Breast epithelium (tissue), 4 donors: ENCODE measurements at regions not wholly inside any gene's neighbourhood (a gene's known extent, or its start where the extent isn't known, plus 50 kb on each side); places are given as distances from the start of the nearest gene placed in this dataset.

Source experiments
- DNase-seq, 2 donors: peaks; one replicate each; pipeline ENCODE4 v3.0.0-alpha.2; 2019; ENCODE audit warnings: low spot score in 2 of 2
- H3K27ac ChIP-seq, 2 donors: fragments of 200-600 bp; sonication (generic) in 1 of 2; one replicate each; pipeline ENCODE4 v1.5.1; 2016 to 2019; ENCODE audit warnings: mild to moderate bottlenecking in 1 of 2
- H3K27me3 ChIP-seq, 2 donors: fragments of 200-600 bp; sonication (generic) in 1 of 2; one replicate each; pipeline versions ENCODE4 v1.5.1 to v1.6.0; 2017 to 2019; ENCODE audit warnings: control low read depth in 1 of 2, mild to moderate bottlenecking in 1 of 2
- H3K36me3 ChIP-seq: fragments of 200-600 bp; one replicate; pipeline ENCODE4 v1.5.1; 2019
- H3K4me1 ChIP-seq, 2 donors: fragments of 200-600 bp; sonication (generic); one replicate each; pipeline ENCODE4 v1.5.1; 2016 to 2019; ENCODE audit warnings: control low read depth in 1 of 2
- H3K4me3 ChIP-seq, 3 donors: fragments of 200-600 bp; sonication (generic); 1 replicate in 2 of 3; 2 replicates in 1 of 3; pipeline ENCODE4 v1.5.1; 2016 to 2019; ENCODE audit warnings: mild to moderate bottlenecking in 3 of 3, moderate library complexity in 2 of 3
- H3K9me3 ChIP-seq, 2 donors: fragments of 200-600 bp; sonication (generic) in 1 of 2; one replicate each; pipeline ENCODE4 v1.5.1; 2016 to 2019; ENCODE audit warnings: control low read depth in 1 of 2
- POLR2A ChIP-seq: fragments of 450-650 bp; IDR thresholded peaks from one replicate; pipeline ENCODE4 v1.6.1; 2016; ENCODE audit warnings: antibody characterized with exemption, mild to moderate bottlenecking, moderate library complexity
- POLR2AphosphoS5 ChIP-seq, 3 donors: sonication (generic); formaldehyde crosslinking; IDR thresholded peaks; one replicate each; pipeline ENCODE4 v1.6.1; 2017; ENCODE audit warnings: antibody characterized with exemption in 3 of 3
- intact Hi-C: fragments of 100-400 bp; cut with DNase I; formaldehyde crosslinking; loops from one replicate; pipeline ENCODE4 v1.15.1; 2023; ENCODE audit warnings: low total_unique reads
- TF ChIP-seq, protein P1 (sequence below), 3 donors: fragments of 450-650 bp; IDR thresholded peaks; one replicate each; pipeline ENCODE4 v1.5.1; 2016 to 2017; ENCODE audit warnings: antibody characterized with exemption in 3 of 3, mild to moderate bottlenecking in 3 of 3, moderate library complexity in 3 of 3

DNA sequence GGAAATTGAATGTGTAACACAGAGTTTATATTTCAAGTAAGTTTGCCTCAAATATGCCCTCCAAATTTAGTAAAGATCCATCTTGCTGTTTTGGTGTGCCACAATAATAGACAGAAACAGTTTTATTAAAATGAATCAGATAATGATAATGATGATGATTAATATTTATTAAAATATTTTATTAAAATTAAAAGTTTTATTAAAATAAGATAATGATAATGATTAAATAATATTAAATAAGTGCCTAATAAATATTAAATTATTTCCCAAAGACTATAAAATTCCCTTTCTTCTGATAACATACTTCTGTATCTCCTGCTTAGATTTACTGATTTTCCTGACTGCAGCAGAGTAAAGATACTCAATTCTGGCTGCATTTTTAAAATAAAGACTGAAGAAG, 134.5 kb downstream of the PRDM13 start:
- no peak for DNase-seq
- Histone ChIP-seq H3K4me1 (no peaks in the 10 kb centered on the region), H3K4me3 (no peak overlapping the region), H3K27ac (no peak overlapping the region), H3K27me3 (peaks cover 0 to 19% of the 10 kb centered on the region in 2 donors), H3K9me3 (no peaks in the 10 kb centered on the region), H3K36me3 (no peaks in the 10 kb centered on the region)
- TF ChIP-seq POLR2AphosphoS5 (IDR thresholded peaks at IDR 0.05) (no peak), POLR2A (no peak)
- TF ChIP-seq, protein P1, sequence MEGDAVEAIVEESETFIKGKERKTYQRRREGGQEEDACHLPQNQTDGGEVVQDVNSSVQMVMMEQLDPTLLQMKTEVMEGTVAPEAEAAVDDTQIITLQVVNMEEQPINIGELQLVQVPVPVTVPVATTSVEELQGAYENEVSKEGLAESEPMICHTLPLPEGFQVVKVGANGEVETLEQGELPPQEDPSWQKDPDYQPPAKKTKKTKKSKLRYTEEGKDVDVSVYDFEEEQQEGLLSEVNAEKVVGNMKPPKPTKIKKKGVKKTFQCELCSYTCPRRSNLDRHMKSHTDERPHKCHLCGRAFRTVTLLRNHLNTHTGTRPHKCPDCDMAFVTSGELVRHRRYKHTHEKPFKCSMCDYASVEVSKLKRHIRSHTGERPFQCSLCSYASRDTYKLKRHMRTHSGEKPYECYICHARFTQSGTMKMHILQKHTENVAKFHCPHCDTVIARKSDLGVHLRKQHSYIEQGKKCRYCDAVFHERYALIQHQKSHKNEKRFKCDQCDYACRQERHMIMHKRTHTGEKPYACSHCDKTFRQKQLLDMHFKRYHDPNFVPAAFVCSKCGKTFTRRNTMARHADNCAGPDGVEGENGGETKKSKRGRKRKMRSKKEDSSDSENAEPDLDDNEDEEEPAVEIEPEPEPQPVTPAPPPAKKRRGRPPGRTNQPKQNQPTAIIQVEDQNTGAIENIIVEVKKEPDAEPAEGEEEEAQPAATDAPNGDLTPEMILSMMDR (IDR thresholded peaks at IDR 0.05): no peak
- intact Hi-C loops: no loop called here

DNA sequence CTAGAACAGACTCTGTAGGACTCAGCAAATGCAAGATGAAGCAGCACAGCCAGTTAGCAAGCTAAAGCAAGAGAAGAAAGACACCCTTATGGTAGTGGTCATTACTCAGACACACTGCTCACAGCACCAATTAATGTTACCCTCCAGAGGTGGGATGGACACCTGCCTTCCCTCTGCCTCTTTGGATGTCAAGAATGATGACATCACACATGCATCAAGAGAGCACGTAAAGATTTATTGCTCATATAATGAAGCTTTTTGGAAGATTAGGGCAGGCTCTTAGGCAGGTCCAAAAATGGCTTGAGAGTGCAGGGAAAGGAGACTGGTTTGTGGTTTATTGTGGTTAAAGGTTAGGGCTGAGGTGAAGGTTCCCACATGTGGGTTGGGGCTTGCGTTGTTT, 137.0 kb downstream of the PRDM13 start:
- intact Hi-C loops: no loop called here

DNA sequence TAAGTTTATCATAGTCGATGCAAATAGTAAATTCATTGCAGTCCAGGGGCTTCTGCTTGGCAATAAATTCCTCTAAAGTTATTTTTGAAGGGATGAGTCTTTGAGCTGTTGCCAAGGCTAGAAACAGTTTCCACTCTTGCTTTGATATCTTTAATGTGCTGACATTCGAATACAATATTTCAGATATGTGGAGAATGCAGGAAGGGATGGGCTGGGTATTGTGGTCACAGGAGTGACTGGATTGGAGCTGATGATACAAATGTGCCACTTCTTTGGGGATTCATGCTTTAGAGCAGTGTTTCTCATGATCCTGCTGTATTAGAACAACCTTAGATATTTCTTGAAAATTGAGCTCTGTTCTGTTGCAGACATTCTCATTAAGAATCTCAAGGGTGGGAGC, 139.0 kb downstream of the PRDM13 start:
- TF ChIP-seq POLR2A (no peak), POLR2AphosphoS5 (IDR thresholded peaks at IDR 0.05) (no peak)
- TF ChIP-seq, protein P1 (IDR thresholded peaks at IDR 0.05): no peak
- no peaks in the 10 kb centered on the region for H3K4me1 ChIP-seq
- H3K4me3 ChIP-seq: no peak overlapping the region
- no peak for DNase-seq
- H3K9me3 ChIP-seq: no peaks in the 10 kb centered on the region
- H3K27me3 ChIP-seq: no peaks in the 10 kb centered on the region
- no peaks in the 10 kb centered on the region for H3K36me3 ChIP-seq
- no peak overlapping the region for H3K27ac ChIP-seq
- intact Hi-C loops: no loop called here

More for the DNA sequence above, 137.0 kb downstream of the PRDM13 start:
- peaks cover 0 to 17% of the 10 kb centered on the region in 2 donors for H3K27me3 ChIP-seq
- H3K27ac ChIP-seq: no peak overlapping the region
- no peaks in the 10 kb centered on the region for H3K36me3 ChIP-seq
- no peaks in the 10 kb centered on the region for H3K9me3 ChIP-seq
- DNase-seq: no peak
- no peaks in the 10 kb centered on the region for H3K4me1 ChIP-seq
- no peak overlapping the region for H3K4me3 ChIP-seq
- TF ChIP-seq, protein P1 (IDR thresholded peaks at IDR 0.05): no peak
- no peak for TF ChIP-seq POLR2AphosphoS5 (IDR thresholded peaks at IDR 0.05)
- TF ChIP-seq POLR2A: no peak

DNA sequence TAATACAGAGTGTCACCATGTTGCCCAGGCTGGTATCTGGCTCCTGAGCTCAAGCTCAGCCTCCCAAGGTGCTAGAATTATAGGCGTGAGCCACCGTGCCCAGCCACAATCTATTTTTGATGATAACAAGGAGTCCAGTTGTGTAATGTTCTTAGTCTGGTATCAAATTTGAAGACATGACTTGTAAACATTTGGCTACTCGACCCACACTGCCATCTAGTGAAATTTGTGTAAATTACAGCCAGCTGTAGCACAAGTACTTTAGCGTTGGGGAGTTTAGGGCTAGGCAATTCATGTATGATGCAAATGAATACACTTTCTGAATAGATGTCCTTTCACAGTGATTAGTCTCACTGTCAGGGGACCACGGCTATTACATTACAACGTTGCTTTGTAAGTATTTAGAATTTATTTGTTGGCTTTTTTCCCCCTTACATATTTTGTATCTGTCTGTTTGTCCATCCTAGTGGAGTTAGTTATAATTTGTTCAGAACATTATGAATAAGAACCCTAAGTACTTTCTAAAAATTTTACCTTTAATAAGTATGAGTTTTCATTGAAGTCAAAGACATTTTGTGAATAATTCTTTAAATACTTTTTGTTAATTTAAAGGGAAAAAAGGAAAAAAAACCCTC, 139.7 kb downstream of the PRDM13 start:
- no peak overlapping the region for H3K27ac ChIP-seq
- TF ChIP-seq, protein P1 (IDR thresholded peaks at IDR 0.05): peak; percentile 65 to 73 (median 68)
- no peak for TF ChIP-seq POLR2A
- DNase-seq: peak in 1 of 2 donors; percentile 34
- intact Hi-C loops: no loop called here
- no peak overlapping the region for H3K4me3 ChIP-seq
- no peaks in the 10 kb centered on the region for H3K9me3 ChIP-seq
- no peaks in the 10 kb centered on the region for H3K27me3 ChIP-seq
- no peaks in the 10 kb centered on the region for H3K4me1 ChIP-seq
- no peaks in the 10 kb centered on the region for H3K36me3 ChIP-seq

DNA sequence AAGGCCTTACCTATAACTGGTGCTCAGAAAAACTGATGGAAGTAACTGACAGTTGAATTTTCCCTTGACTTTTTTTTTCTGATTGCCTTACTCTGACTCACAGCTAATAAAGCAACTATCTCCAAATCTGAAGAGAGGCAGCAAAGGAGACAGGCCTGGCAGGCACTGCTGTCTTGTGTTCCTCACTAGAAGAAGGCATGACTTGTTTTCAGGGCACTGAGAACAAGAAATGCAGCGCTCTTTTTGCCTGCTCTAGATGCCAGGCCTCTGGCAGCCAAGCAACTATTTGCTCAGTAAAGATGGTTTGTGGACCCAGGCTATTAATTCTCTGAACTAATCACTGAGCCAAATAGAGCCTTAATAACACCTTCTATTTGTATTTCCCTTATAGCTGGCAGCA, 155.1 kb downstream of the PRDM13 start:
- TF ChIP-seq POLR2AphosphoS5 (IDR thresholded peaks at IDR 0.05) (no peak), POLR2A (no peak)
- TF ChIP-seq, protein P1 (IDR thresholded peaks at IDR 0.05): no peak
- Histone ChIP-seq H3K4me1 (no peaks in the 10 kb centered on the region), H3K4me3 (no peak overlapping the region), H3K36me3 (no peaks in the 10 kb centered on the region), H3K27me3 (no peaks in the 10 kb centered on the region), H3K9me3 (no peaks in the 10 kb centered on the region), H3K27ac (no peak overlapping the region)
- intact Hi-C loops: no loop called here
- DNase-seq: peak; percentile 20 to 61
